Uterus (tissue), 3 donors: ENCODE measurements at regions not wholly inside any gene's neighbourhood (a gene's known extent, or its start where the extent isn't known, plus 50 kb on each side); places are given as distances from the start of the nearest gene placed in this dataset.
"Not testable (repeated sequence)": the region's sequence is repeated elsewhere in the genome, so short reads cannot be mapped to it uniquely, and the experiment has no call there.

ENCODE experiments used
- DNase-seq, 2 donors: peaks; one replicate each; pipeline ENCODE4 v3.0.0-alpha.2; 2019 to 2020
- H3K27ac ChIP-seq, 2 donors: fragments of 200-600 bp; sonication (generic); 1 replicate in 1 of 2; 2 replicates in 1 of 2; pipeline ENCODE4 v1.5.1; 2016 to 2018
- H3K27me3 ChIP-seq, 2 donors: fragments of 200-600 bp; sonication (generic); one replicate each; pipeline ENCODE4 v1.5.1; 2018 to 2019; ENCODE audit warnings: control low read depth in 1 of 2
- H3K36me3 ChIP-seq, 2 donors: fragments of 200-600 bp; sonication (generic); one replicate each; pipeline ENCODE4 v1.5.1; 2019; ENCODE audit warnings: control low read depth in 1 of 2
- H3K4me1 ChIP-seq, 2 donors: fragments of 200-600 bp; sonication (generic); one replicate each; pipeline ENCODE4 v1.5.1; 2018 to 2019; ENCODE audit warnings: control low read depth in 1 of 2
- H3K4me3 ChIP-seq, 2 donors: fragments of 200-600 bp; sonication (generic); 1 replicate in 1 of 2; 2 replicates in 1 of 2; pipeline ENCODE4 v1.5.1; 2018 to 2019; ENCODE audit warnings: mild to moderate bottlenecking in 1 of 2
- H3K9me3 ChIP-seq, 2 donors: fragments of 200-600 bp; sonication (generic); one replicate each; pipeline ENCODE4 v1.5.1; 2019; ENCODE audit warnings: control low read depth in 1 of 2
- CTCF ChIP-seq, 4 experiments: fragments of 200-600 bp in 2 of 4; fragments of 450-650 bp in 2 of 4; sonication (generic) in 2 of 4; IDR thresholded peaks; one replicate each; pipeline ENCODE4 v1.5.1; 2016 to 2019; ENCODE audit warnings: antibody characterized with exemption in 4 of 4, mild to moderate bottlenecking in 2 of 4, moderate library complexity in 1 of 4
- POLR2A ChIP-seq, 2 donors: fragments of 450-650 bp; IDR thresholded peaks; one replicate each; pipeline ENCODE4 v1.6.1; 2016; ENCODE audit warnings: antibody characterized with exemption in 2 of 2, mild to moderate bottlenecking in 1 of 2, moderate library complexity in 1 of 2
- intact Hi-C: fragments of 100-400 bp; cut with DNase I; formaldehyde crosslinking; loops from one replicate; pipeline ENCODE4 v1.15.1; 2023; ENCODE audit warnings: low total_unique reads
- donor health status: DM: yes; HTN: yes; CAD: no.

GRCh38 chr20:12573442-12573841 lies 435.3 kb upstream of the SPTLC3 start:
- Histone ChIP-seq H3K27ac (peak overlapping the region in 1 of 2 donors; percentile 31), H3K9me3 (no peaks in the 10 kb centered on the region), H3K36me3 (no peaks in the 10 kb centered on the region), H3K4me1 (peaks cover 0 to 9% of the 10 kb centered on the region in 2 donors), H3K27me3 (no peaks in the 10 kb centered on the region), H3K4me3 (no peak overlapping the region)
- intact Hi-C loops = no loop called here
- no peak for DNase-seq
- TF ChIP-seq POLR2A (IDR thresholded peaks at IDR 0.05) = no peak
- TF ChIP-seq CTCF (IDR thresholded peaks at IDR 0.05) = no peak

DNA sequence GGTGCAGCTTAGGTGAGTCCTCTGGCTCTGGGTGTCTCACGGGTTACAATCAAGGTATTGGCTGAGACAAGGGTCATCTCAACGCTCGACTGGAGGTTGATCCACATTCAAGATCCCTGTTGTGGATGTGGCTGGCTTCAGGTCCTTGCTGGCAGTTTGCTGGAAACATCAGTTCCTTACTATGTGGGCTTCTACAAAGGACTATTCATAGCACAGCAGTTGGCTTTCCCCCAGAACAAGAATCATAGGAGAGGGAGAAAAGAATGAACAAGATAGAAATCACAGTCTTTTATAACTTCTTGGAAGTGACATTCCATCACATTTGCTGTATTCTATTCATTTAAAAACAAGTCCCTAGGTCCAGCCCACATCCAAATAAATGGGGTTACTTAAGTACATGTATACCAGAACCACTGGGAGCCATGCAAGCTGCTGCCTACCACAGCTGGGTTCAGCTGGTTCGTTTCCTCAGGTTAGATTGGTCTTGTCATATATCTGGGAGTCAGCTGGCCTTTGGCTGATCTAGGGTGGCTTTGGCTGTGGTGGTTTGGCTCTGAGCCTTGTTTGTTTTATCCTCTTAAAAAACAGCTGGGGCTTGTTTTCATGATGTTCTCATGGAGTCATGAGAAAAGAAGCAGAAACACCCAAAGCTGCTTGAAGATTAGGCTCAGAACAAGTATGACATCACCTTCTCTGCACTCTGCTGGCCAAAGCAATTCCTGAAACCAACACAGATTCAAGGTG lies 433.2 kb upstream of the SPTLC3 start:
- Histone ChIP-seq H3K4me1 (peaks cover 0 to 9% of the 10 kb centered on the region in 2 donors), H3K36me3 (no peaks in the 10 kb centered on the region), H3K27me3 (no peaks in the 10 kb centered on the region), H3K9me3 (no peaks in the 10 kb centered on the region), H3K4me3 (no peak overlapping the region), H3K27ac (peak overlapping the region; percentile 72 to 76)
- intact Hi-C loops = no loop called here
- TF ChIP-seq POLR2A (IDR thresholded peaks at IDR 0.05) (no peak), CTCF (IDR thresholded peaks at IDR 0.05) (peak in 1 of 4 experiments; percentile 19)
- DNase-seq = peak; percentile 71 to 77

- H3K9me3 ChIP-seq = no peaks in the 10 kb centered on the region
- no peak overlapping the region for H3K4me3 ChIP-seq
- DNase-seq = no peak
- H3K36me3 ChIP-seq = no peaks in the 10 kb centered on the region
- peaks cover 0 to 9% of the 10 kb centered on the region in 2 donors for H3K4me1 ChIP-seq
- peak overlapping the region in 1 of 2 donors; percentile 76 for H3K27ac ChIP-seq
- H3K27me3 ChIP-seq = no peaks in the 10 kb centered on the region
- intact Hi-C loops = no loop called here
- TF ChIP-seq CTCF (IDR thresholded peaks at IDR 0.05) (no peak), POLR2A (IDR thresholded peaks at IDR 0.05) (no peak)
These were observed 431.6 kb upstream of the SPTLC3 start for GRCh38 chr20:12577213-12577612.

GRCh38 chr20:12581644-12582289 lies 427.0 kb upstream of the SPTLC3 start:
- no peak for DNase-seq
- Histone ChIP-seq H3K4me3 (no peak overlapping the region), H3K27me3 (no peaks in the 10 kb centered on the region), H3K27ac (peak overlapping the region in 1 of 2 donors; percentile 54), H3K36me3 (no peaks in the 10 kb centered on the region), H3K4me1 (no peaks in the 10 kb centered on the region), H3K9me3 (no peaks in the 10 kb centered on the region)
- intact Hi-C loops = no loop called here
- TF ChIP-seq CTCF (IDR thresholded peaks at IDR 0.05) = no peak
- no peak for TF ChIP-seq POLR2A (IDR thresholded peaks at IDR 0.05)

- H3K36me3 ChIP-seq, H3K4me1 ChIP-seq, H3K9me3 ChIP-seq, intact Hi-C loops, H3K27me3 ChIP-seq, H3K4me3 ChIP-seq, DNase-seq: not testable (repeated sequence)
- peak overlapping the region in 1 of 2 donors; percentile 54 for H3K27ac ChIP-seq
These were observed 426.1 kb upstream of the SPTLC3 start for GRCh38 chr20:12582710-12583109.
